GM12875 (cell line): ENCODE measurements at regions not wholly inside any gene's neighbourhood (a gene's known extent, or its start where the extent isn't known, plus 50 kb on each side); places are given as distances from the start of the nearest gene placed in this dataset.

Source experiments
- H3K4me3 ChIP-seq: one replicate; pipeline ENCODE4 v1.5.1; 2011; ENCODE audit warnings: low read depth, low read length, control low read depth
- CTCF ChIP-seq: IDR thresholded peaks from 2 replicates; pipeline ENCODE4 v1.5.1; 2011; ENCODE audit warnings: low read depth, mild to moderate bottlenecking, control low read depth, inconsistent platforms, low read length, moderate library complexity, borderline replicate concordance; ENCODE audit not compliant: insufficient read depth

- no peak overlapping the region for H3K4me3 ChIP-seq
- no peak for TF ChIP-seq CTCF
Measured at GRCh38 chr10:31194986-31195385, 124.0 kb upstream of the ZEB1 start.

GRCh38 chr10:31197886-31198285 lies 121.1 kb upstream of the ZEB1 start:
- no peak overlapping the region for H3K4me3 ChIP-seq
- TF ChIP-seq CTCF, result no peak

DNA sequence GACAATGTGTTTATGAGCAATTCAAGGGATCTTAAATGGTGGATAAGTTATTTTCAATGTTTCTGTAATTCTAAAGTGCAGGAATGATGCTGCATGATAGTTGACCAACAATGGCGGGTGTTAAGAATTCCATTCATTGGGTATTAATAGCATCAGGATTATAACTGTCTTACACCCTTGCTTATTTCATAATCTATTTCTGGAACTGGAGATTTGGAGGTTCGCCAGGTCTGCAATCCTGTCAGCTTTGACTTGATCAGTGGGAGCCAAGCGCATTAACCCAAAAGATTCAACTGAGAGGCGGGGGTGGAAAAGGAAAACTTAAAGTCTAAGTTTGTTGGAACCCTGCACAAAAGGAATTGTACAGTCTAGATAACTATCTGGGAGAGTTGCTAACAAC lies 114.9 kb upstream of the ZEB1 start:
- H3K4me3 ChIP-seq, result no peak overlapping the region
- TF ChIP-seq CTCF, result no peak

GRCh38 chr10:31207636-31208035 lies 111.4 kb upstream of the ZEB1 start:
- no peak for TF ChIP-seq CTCF

GRCh38 chr10:31209478-31209877 lies 109.5 kb upstream of the ZEB1 start:
- TF ChIP-seq CTCF, result no peak

More at GRCh38 chr10:31207636-31208035, 111.4 kb upstream of the ZEB1 start:
- no peak overlapping the region for H3K4me3 ChIP-seq

GRCh38 chr10:31210190-31210589 lies 108.8 kb upstream of the ZEB1 start:
- no peak overlapping the region for H3K4me3 ChIP-seq
- TF ChIP-seq CTCF, result no peak

More at GRCh38 chr10:31209478-31209877, 109.5 kb upstream of the ZEB1 start:
- no peak overlapping the region for H3K4me3 ChIP-seq

GRCh38 chr10:31213959-31214358 lies 105.1 kb upstream of the ZEB1 start:
- no peak for TF ChIP-seq CTCF
- no peak overlapping the region for H3K4me3 ChIP-seq
